NCI-H446 (cell line): ENCODE measurements at regions not wholly inside any gene's neighbourhood (a gene's known extent, or its start where the extent isn't known, plus 50 kb on each side); places are given as distances from the start of the nearest gene placed in this dataset.
"Not testable (repeated sequence)": the region's sequence is repeated elsewhere in the genome, so short reads cannot be mapped to it uniquely, and the experiment has no call there.

Experiments
- DNase-seq, 2 experiments: peaks; one replicate each; lab custom pipeline; 2025; lab: John Stamatoyannopoulos, UW

- DNase-seq, result no peak
Measured at GRCh38 chr16:61432421-61432820, 603.8 kb downstream of the CDH8 start.

- DNase-seq, result no peak
Measured at GRCh38 chr16:61421111-61421510, 615.1 kb downstream of the CDH8 start.

GRCh38 chr16:61419791-61420190, 616.4 kb downstream of the CDH8 start:
- DNase-seq, result no peak

- DNase-seq, result not testable (repeated sequence)
Measured at GRCh38 chr16:61418802-61419201, 617.4 kb downstream of the CDH8 start.

- DNase-seq, result no peak
Measured at GRCh38 chr16:61415126-61415525, 621.1 kb downstream of the CDH8 start.

- DNase-seq, result no peak
Measured at GRCh38 chr16:61413021-61413420, 623.2 kb downstream of the CDH8 start.

- DNase-seq, result no peak
Measured at GRCh38 chr16:61412562-61412961, 623.7 kb downstream of the CDH8 start.

- DNase-seq, result no peak
Measured at GRCh38 chr16:61409604-61410003, 626.6 kb downstream of the CDH8 start.

GRCh38 chr16:61403386-61403785, 632.9 kb downstream of the CDH8 start:
- no peak for DNase-seq

GRCh38 chr16:61391896-61392295, 644.3 kb downstream of the CDH8 start:
- DNase-seq, result no peak

GRCh38 chr16:61390965-61391637, 645.1 kb downstream of the CDH8 start:
- DNase-seq, result no peak

GRCh38 chr16:61385392-61386071, 650.7 kb downstream of the CDH8 start:
- no peak for DNase-seq

GRCh38 chr16:61382435-61382834, 653.8 kb downstream of the CDH8 start:
- DNase-seq, result no peak

GRCh38 chr16:61379311-61379710, 656.9 kb downstream of the CDH8 start:
- DNase-seq, result no peak

- DNase-seq, result no peak
Measured at GRCh38 chr16:61374071-61374470, 662.2 kb downstream of the CDH8 start.

- DNase-seq, result no peak
Measured at GRCh38 chr16:61371881-61372280, 664.4 kb downstream of the CDH8 start.

- DNase-seq, result no peak
Measured at GRCh38 chr16:61371388-61371787, 664.9 kb downstream of the CDH8 start.

- no peak for DNase-seq
Measured at GRCh38 chr16:61370564-61370963, 665.7 kb downstream of the CDH8 start.

GRCh38 chr16:61366006-61366405, 670.2 kb downstream of the CDH8 start:
- DNase-seq, result no peak

- no peak for DNase-seq
Measured at GRCh38 chr16:61364990-61365389, 671.2 kb downstream of the CDH8 start.

GRCh38 chr16:61362585-61362984, 673.7 kb downstream of the CDH8 start:
- DNase-seq, result no peak

- no peak for DNase-seq
Measured at GRCh38 chr16:61344791-61345190, 691.4 kb downstream of the CDH8 start.

- DNase-seq, result no peak
Measured at GRCh38 chr16:61332461-61332860, 703.8 kb downstream of the CDH8 start.

GRCh38 chr16:61324044-61324443, 712.2 kb downstream of the CDH8 start:
- no peak for DNase-seq
